ENCODE measurements at regions not wholly inside any gene's neighbourhood (a gene's known extent, or its start where the extent isn't known, plus 50 kb on each side); places are given as distances from the start of the nearest gene placed in this dataset.
A peak's percentile ranks its signal among the peaks of the same experiment; 100 is the strongest.

DNA sequence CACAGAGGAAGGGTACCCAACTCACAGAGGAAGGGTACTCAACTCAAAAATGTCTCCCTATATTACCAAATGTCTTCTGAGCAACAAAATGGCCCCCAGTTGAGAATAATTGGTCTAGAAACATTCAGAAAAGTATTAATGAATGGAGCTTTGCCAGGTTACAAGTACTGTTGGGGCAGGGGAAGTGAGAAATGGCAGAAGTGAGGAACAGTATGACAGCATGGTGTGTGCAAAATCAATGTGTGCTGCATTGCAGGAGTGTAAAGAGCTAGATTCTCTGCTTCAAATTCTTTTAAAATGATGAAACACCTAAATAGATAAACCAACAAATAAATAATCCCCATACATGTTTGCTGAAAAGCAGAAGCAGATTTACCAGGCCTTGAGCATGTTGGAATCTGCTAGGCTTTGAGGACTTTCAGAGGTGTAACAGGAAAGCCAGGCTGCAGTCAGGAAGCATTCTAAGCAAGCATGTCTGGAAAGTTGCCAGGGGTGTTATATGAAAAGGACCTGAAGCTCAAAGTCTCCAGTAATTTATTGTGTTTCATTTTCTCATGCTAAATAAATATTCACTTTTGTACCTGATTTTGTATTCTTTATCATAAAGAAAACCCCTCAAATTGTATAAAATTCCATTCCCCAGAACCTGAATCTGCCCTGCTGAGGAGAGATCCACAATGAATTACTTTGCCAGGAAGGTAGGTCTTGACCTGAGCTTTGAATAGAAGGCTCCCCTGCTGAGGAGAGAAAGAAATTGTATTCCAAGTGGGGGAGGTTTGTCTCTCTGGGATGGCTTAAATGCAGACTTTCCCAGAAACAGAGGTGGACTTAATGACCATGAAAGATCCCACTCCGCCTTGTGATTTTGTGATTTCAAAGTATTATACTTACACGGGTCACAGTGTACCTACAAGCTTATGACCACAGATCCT, 265.0 kb upstream of the MARCKS start:
- Histone ChIP-seq H3K36me3 (no peaks in the 10 kb centered on the region), H3K4me1 (peaks cover 6 to 32% (median 22%) of the 10 kb centered on the region in 9 donors), H3K27me3 (no peaks in the 10 kb centered on the region), H3K9me3 (no peaks in the 10 kb centered on the region), H3K27ac (peak overlapping the region in 1 of 10 donors; percentile 15), H3K4me3 (no peak overlapping the region)
- no peak for ATAC-seq
- DNase-seq = peak in 1 of 2 donors; percentile 49
- TF ChIP-seq, protein P1, sequence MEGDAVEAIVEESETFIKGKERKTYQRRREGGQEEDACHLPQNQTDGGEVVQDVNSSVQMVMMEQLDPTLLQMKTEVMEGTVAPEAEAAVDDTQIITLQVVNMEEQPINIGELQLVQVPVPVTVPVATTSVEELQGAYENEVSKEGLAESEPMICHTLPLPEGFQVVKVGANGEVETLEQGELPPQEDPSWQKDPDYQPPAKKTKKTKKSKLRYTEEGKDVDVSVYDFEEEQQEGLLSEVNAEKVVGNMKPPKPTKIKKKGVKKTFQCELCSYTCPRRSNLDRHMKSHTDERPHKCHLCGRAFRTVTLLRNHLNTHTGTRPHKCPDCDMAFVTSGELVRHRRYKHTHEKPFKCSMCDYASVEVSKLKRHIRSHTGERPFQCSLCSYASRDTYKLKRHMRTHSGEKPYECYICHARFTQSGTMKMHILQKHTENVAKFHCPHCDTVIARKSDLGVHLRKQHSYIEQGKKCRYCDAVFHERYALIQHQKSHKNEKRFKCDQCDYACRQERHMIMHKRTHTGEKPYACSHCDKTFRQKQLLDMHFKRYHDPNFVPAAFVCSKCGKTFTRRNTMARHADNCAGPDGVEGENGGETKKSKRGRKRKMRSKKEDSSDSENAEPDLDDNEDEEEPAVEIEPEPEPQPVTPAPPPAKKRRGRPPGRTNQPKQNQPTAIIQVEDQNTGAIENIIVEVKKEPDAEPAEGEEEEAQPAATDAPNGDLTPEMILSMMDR (IDR thresholded peaks at IDR 0.05) = no peak
- intact Hi-C loops (cut with DNase I) = no loop called here
- 74 to 79% methylated on average over 2 of the region's 2 CpGs for WGBS, 2 donors

DNA sequence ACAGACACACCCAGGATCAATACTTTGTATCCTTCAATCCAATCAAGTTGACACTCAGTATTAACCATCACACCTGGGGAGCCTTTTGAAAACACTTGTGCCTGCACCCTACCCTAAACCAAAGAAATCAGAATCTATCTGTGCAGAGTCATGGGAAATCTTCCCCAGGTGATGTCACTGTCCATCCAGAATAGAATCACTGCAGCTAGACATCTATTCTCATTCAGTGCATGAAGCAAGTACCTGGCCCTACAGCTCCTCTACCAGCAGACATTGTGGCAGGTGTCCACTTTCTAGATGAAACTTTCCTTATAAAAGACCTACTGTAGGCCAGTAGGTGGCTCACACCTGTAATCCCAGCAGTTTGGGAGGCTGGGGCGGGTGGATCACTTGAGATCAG, 262.4 kb upstream of the MARCKS start:
- TF ChIP-seq, protein P1 (IDR thresholded peaks at IDR 0.05) = no peak
- Histone ChIP-seq H3K27ac (peak overlapping the region in 1 of 10 donors; percentile 74), H3K36me3 (no peaks in the 10 kb centered on the region), H3K4me3 (no peak overlapping the region), H3K27me3 (no peaks in the 10 kb centered on the region), H3K4me1 (peaks cover 9 to 47% (median 22%) of the 10 kb centered on the region in 9 donors), H3K9me3 (no peaks in the 10 kb centered on the region)
- no peak for ATAC-seq
- intact Hi-C loops (cut with DNase I) = no loop called here
- WGBS, 2 donors = 94 to 100% methylated on average over 1 of the region's 1 CpG
- no peak for DNase-seq

DNA sequence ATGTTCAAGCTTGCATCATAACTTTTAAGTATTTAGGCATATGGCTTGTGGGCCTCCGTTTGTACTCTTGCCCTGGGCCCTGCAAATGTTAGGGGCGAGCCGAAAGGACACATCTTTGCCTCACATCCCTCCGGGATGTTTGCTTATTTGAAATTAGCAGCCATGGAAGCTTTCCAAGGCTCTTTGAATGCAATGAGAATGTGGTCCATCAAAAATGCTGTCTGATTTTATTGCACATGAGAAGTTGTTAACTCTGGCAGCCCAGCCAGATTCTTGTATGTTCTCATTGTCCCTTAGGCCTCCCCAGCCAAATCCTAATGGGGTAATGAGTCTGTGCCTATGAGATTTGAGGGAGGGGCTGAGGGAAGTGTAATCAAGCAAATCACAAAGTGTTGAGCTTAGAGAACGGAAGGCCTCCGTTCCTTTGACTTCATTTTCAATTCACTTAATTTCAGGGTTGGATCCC, 261.2 kb upstream of the MARCKS start:
- Histone ChIP-seq H3K27me3 (no peaks in the 10 kb centered on the region), H3K4me3 (no peak overlapping the region), H3K9me3 (peaks cover 0 to 8% (median 0%) of the 10 kb centered on the region in 11 donors), H3K4me1 (peaks cover 9 to 47% (median 22%) of the 10 kb centered on the region in 9 donors), H3K36me3 (no peaks in the 10 kb centered on the region), H3K27ac (peak overlapping the region in 8 of 10 donors; percentile 11 to 81 (median 68))
- TF ChIP-seq, protein P1 (IDR thresholded peaks at IDR 0.05) = no peak
- WGBS, 2 donors = 48 to 56% methylated on average over 6 of the region's 6 CpGs
- DNase-seq = peak in 1 of 2 donors; percentile 29
- peak in 7 of 8 donors; percentile 32 to 89 (median 71) for ATAC-seq
- intact Hi-C loops (cut with DNase I) = no loop called here

DNA sequence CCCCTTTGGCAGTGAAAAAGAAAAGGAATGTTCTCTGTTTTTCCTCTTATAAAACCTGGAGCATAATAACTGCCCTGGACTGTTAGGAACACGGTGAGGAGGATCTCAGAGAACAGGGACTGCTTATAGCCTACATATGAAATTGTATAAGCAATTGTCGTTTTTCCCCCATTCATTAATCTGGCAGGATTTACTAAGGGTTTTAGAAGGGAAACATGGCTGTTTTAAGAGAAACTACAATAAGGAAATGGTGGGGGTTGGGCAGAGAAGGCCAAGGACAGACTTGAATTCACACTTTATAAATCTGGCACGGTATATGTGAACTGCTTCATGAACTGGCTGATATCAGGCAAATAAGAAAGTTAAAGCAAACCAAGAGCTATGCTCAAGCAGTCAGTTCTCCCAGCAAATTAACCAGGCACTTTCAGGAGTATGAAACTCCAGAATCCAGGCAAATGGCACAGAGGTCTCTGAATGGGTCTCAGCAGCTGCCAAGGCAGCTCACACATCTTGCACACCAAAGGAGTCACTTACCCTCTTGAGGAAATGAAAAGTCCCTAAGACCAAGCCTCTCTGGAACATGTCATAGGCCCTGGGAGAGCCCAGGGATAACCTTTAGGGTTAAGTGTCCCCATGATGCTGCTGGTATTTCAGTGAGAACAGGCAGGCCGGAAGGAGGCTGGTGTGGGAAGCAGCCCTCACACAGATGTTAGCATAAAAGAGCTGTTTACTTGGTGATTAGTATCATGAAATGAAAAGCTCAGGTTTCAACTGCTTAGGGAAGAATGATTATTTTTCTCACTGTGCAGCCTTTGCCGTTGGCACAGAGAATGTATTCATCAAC, 260.5 kb upstream of the MARCKS start:
- Histone ChIP-seq H3K4me3 (no peak overlapping the region), H3K36me3 (no peaks in the 10 kb centered on the region), H3K9me3 (peaks cover 0 to 12% (median 0%) of the 10 kb centered on the region in 11 donors), H3K27ac (peak overlapping the region in 9 of 10 donors; percentile 11 to 81 (median 66)), H3K27me3 (no peaks in the 10 kb centered on the region), H3K4me1 (peaks cover 9 to 45% (median 20%) of the 10 kb centered on the region in 9 donors)
- intact Hi-C loops (cut with DNase I) = no loop called here
- DNase-seq = peak in 1 of 2 donors; percentile 13
- TF ChIP-seq, protein P1 (IDR thresholded peaks at IDR 0.05) = no peak
- ATAC-seq = peak in 7 of 8 donors; percentile 37 to 75 (median 59)
- WGBS, 2 donors = 49 to 53% methylated on average over 5 of the region's 5 CpGs
